ENCODE measurements at regions not wholly inside any gene's neighbourhood (a gene's known extent, or its start where the extent isn't known, plus 50 kb on each side); places are given as distances from the start of the nearest gene placed in this dataset.

- DNase-seq, result no peak
These were observed 186.8 kb downstream of the ZEB2 start for GRCh38 chr2:144333143-144333555.

GRCh38 chr2:144332356-144333142 is 187.4 kb downstream of the ZEB2 start:
- peak; percentile 58 for DNase-seq

GRCh38 chr2:144331674-144332355 is 188.1 kb downstream of the ZEB2 start:
- DNase-seq, result peak; percentile 27

- no peak for DNase-seq
These were observed 188.8 kb downstream of the ZEB2 start for GRCh38 chr2:144330951-144331673.

GRCh38 chr2:144329472-144329871 is 190.4 kb downstream of the ZEB2 start:
- DNase-seq, result no peak

- no peak for DNase-seq
These were observed 191.0 kb downstream of the ZEB2 start for GRCh38 chr2:144328938-144329337.

- no peak for DNase-seq
These were observed 193.1 kb downstream of the ZEB2 start for GRCh38 chr2:144326825-144327224.

GRCh38 chr2:144325086-144325485 is 194.8 kb downstream of the ZEB2 start:
- DNase-seq, result no peak

GRCh38 chr2:144324446-144325045 is 195.4 kb downstream of the ZEB2 start:
- no peak for DNase-seq

GRCh38 chr2:144323946-144324345 is 196.0 kb downstream of the ZEB2 start:
- DNase-seq, result no peak

- no peak for DNase-seq
These were observed 197.5 kb downstream of the ZEB2 start for GRCh38 chr2:144322379-144322778.

GRCh38 chr2:144320491-144320890 is 199.4 kb downstream of the ZEB2 start:
- no peak for DNase-seq

- no peak for DNase-seq
These were observed 202.7 kb downstream of the ZEB2 start for GRCh38 chr2:144317071-144317738.

- DNase-seq, result no peak
These were observed 208.9 kb downstream of the ZEB2 start for GRCh38 chr2:144310889-144311608.

GRCh38 chr2:144310484-144310883 is 209.4 kb downstream of the ZEB2 start:
- no peak for DNase-seq

GRCh38 chr2:144307711-144308110 is 212.2 kb downstream of the ZEB2 start:
- no peak for DNase-seq

GRCh38 chr2:144304202-144304601 is 215.7 kb downstream of the ZEB2 start:
- DNase-seq, result no peak

GRCh38 chr2:144300632-144301031 is 219.3 kb downstream of the ZEB2 start:
- DNase-seq, result no peak

- no peak for DNase-seq
These were observed 229.6 kb downstream of the ZEB2 start for GRCh38 chr2:144290276-144290675.

- DNase-seq, result no peak
These were observed 231.5 kb downstream of the ZEB2 start for GRCh38 chr2:144288438-144288837.

GRCh38 chr2:144285324-144285723 is 234.6 kb downstream of the ZEB2 start:
- DNase-seq, result no peak

GRCh38 chr2:144281476-144281875 is 238.4 kb downstream of the ZEB2 start:
- DNase-seq, result no peak
